Upper lobe of left lung (tissue), 4 donors: ENCODE measurements at regions not wholly inside any gene's neighbourhood (a gene's known extent, or its start where the extent isn't known, plus 50 kb on each side); places are given as distances from the start of the nearest gene placed in this dataset.

Experiments
- CTCF ChIP-seq, 6 experiments: fragments of 450-650 bp in 4 of 6; fragments of 200-600 bp in 2 of 6; sonication (generic) in 2 of 6; IDR thresholded peaks; one replicate each; pipeline ENCODE4 v1.5.1; 2016 to 2019; ENCODE audit warnings: antibody characterized with exemption in 6 of 6
- POLR2A ChIP-seq, 4 donors: fragments of 450-650 bp; IDR thresholded peaks; one replicate each; pipeline ENCODE4 v1.5.1; 2016 to 2017; ENCODE audit warnings: antibody characterized with exemption in 4 of 4, mild to moderate bottlenecking in 2 of 4

GRCh38 chr10:6973899-6974298 is 393.8 kb upstream of the PRKCQ start:
- TF ChIP-seq CTCF (IDR thresholded peaks at IDR 0.05) (no peak), POLR2A (IDR thresholded peaks at IDR 0.05) (no peak)
